Activated CD8-positive, alpha-beta memory T cell treated with anti-CD3 and anti-CD28 coated beads, Interleukin-2, amount 10 ng/mL, durations not matched to agents 7 days and 5 days (primary cell): ENCODE measurements at regions not wholly inside any gene's neighbourhood (a gene's known extent, or its start where the extent isn't known, plus 50 kb on each side); places are given as distances from the start of the nearest gene placed in this dataset.

Source experiments
- ATAC-seq: fragments of 150-1000 bp; cut with Tn5 transposase; one replicate; pipeline ENCODE4 v1.10.0; 2021; ENCODE audit warnings: moderate library complexity
- CTCF ChIA-PET: fragments of 350-600 bp; sonication (Branson Sonifier 250); formaldehyde crosslinking; loops from one replicate; lab custom pipeline; 2021; ENCODE audit warnings: antibody characterized with exemption; lab: Charles Lee
- DNase-seq: peaks from one replicate; pipeline ENCODE4 v3.0.0-alpha.2; 2020
- H3K27ac Mint-ChIP-seq: one replicate; pipeline ENCODE4 v1.8.0; 2021; ENCODE audit warnings: mild to moderate bottlenecking, mixed read lengths
- H3K27me3 Mint-ChIP-seq: one replicate; pipeline ENCODE4 v1.8.0; 2021; ENCODE audit warnings: mixed read lengths
- H3K36me3 Mint-ChIP-seq: one replicate; pipeline ENCODE4 v1.8.0; 2021; ENCODE audit warnings: mild to moderate bottlenecking, mixed read lengths
- H3K4me1 Mint-ChIP-seq: one replicate; pipeline ENCODE4 v1.8.0; 2021; ENCODE audit warnings: mixed read lengths
- H3K4me3 Mint-ChIP-seq: one replicate; pipeline ENCODE4 v1.8.0; 2021; ENCODE audit warnings: mild to moderate bottlenecking, moderate library complexity, mixed read lengths
- H3K9me3 Mint-ChIP-seq: one replicate; pipeline ENCODE4 v1.8.0; 2022; ENCODE audit warnings: low read depth, mixed read lengths

DNA sequence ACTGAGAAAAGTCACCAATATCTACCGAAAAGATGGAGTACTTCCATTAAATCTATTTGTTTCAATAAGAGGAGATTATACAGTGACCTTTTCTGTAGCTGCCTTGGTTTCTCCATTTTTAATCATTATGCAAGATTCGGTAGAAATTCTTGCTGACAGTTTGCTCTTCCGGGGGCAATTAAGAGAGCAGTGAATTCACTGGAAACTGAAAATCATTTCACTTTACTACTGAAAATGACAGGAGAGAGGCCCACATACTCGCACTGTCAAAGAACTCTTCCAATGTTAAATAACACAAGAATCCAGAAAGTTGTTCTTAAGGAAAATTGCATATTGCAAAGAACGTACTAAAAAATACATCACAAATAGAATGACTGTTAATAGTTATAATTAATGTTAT, 699.3 kb downstream of the CBLN2 start:
- ATAC-seq, result no peak
- no peak for DNase-seq
- H3K27ac Mint-ChIP-seq, result no peak overlapping the region
- no peak overlapping the region for H3K4me3 Mint-ChIP-seq
- H3K36me3 Mint-ChIP-seq, result no peaks in the 10 kb centered on the region
- H3K27me3 Mint-ChIP-seq, result no peaks in the 10 kb centered on the region
- H3K9me3 Mint-ChIP-seq, result peaks cover 16% of the 10 kb centered on the region
- no peaks in the 10 kb centered on the region for H3K4me1 Mint-ChIP-seq
- CTCF ChIA-PET, result no interaction called here

DNA sequence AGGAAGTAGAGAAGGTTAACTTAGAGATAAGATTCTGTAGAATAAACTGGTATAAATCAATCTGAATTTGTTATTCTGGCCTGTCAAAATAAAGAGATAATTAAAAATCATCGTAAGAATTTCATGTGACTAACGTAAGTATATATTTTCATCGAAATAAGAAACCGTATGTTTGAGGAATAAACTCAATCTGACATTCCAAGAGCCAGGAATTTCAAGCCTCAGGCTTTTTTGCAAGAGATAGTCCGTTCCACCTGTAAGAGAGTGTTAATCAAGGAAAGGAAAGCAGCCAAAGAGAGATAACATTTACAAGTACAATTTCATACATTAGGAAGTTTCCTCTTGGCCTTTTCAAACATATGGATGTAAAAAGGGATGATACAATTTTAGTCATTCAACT, 701.5 kb downstream of the CBLN2 start:
- no peak for ATAC-seq
- H3K27me3 Mint-ChIP-seq, result no peaks in the 10 kb centered on the region
- H3K4me3 Mint-ChIP-seq, result no peak overlapping the region
- peaks cover 6% of the 10 kb centered on the region for H3K9me3 Mint-ChIP-seq
- H3K36me3 Mint-ChIP-seq, result no peaks in the 10 kb centered on the region
- CTCF ChIA-PET, result no interaction called here
- no peak for DNase-seq
- H3K27ac Mint-ChIP-seq, result no peak overlapping the region
- no peaks in the 10 kb centered on the region for H3K4me1 Mint-ChIP-seq

DNA sequence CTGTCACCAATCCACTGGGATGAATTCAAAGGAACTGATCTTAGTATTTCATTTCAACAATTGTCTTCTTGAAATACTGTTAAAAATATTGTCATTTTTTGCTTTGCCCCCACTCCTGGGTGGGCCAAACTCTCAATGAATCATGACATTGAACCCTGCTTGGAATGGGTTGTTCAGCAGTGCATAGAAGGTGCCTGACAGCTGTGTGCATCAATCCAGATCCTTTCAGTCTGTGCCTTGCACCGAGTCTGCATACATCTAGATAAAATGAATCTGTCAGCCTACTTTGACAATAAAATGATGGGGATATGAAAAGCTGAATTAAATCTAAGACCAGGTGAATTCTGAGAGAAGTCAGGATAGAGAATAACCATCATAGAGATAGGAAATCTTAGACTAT, 706.6 kb downstream of the CBLN2 start:
- Mint-ChIP-seq H3K27ac (no peak overlapping the region), H3K27me3 (no peaks in the 10 kb centered on the region), H3K36me3 (peaks cover 2% of the 10 kb centered on the region), H3K9me3 (peaks cover 16% of the 10 kb centered on the region), H3K4me3 (no peak overlapping the region), H3K4me1 (no peaks in the 10 kb centered on the region)
- no peak for ATAC-seq
- CTCF ChIA-PET, result no interaction called here
- DNase-seq, result no peak

DNA sequence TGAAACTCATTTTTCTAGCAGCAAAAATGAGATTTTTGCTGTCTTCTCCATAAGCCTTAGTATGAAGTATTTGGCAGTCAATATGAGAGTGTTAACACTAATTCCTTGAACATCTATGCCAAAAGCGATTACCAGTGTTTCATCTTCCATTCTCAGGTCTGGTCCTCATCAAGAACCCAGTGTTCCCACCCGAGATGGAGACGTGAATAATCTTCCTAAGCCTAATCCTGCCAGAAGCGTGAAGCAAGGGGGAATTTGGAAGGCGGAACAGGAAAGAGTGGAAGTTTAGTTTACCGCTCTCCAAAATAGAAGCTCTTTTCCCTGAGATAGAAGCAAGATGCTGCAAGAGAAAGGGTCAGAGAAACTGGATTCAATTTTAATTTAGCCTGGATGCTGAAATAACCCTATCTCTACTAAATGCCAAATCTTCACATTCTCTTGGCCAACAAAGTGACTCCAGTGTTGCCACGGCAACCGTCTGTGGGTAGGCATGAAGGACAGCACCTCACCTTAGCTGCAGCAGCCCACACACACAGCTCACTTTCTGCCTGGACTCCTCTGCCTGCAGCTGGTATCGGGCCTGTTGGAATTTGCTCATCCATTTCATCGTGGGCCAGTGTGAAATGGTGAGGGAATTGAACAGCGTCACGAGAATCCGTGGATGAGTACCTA, 711.1 kb downstream of the CBLN2 start:
- DNase-seq, result no peak
- no peaks in the 10 kb centered on the region for H3K4me1 Mint-ChIP-seq
- H3K4me3 Mint-ChIP-seq, result no peak overlapping the region
- H3K27ac Mint-ChIP-seq, result no peak overlapping the region
- no peaks in the 10 kb centered on the region for H3K27me3 Mint-ChIP-seq
- H3K9me3 Mint-ChIP-seq, result peaks cover 12% of the 10 kb centered on the region
- CTCF ChIA-PET, result no interaction called here
- no peak for ATAC-seq
- peaks cover 2% of the 10 kb centered on the region for H3K36me3 Mint-ChIP-seq

DNA sequence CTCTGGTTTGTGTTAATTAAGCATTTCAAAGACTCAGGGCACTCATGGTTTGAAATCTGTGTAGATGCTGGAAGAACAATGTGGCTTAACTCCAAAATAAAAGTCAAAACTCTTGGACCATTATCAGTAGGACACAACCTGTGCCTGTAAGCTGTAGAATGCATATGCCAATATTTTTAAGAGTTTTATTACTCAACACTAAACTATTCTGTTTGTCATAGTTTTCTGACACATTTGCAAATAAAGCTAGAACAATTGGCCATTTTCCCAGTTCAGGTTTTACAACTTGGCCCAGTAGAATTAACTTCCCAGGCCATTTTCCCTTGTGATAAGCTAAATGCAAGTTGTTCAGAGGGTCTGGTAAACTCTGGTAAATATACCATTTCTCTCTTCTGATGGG, 713.1 kb downstream of the CBLN2 start:
- H3K9me3 Mint-ChIP-seq, result peaks cover 10% of the 10 kb centered on the region
- no peak for ATAC-seq
- H3K4me3 Mint-ChIP-seq, result no peak overlapping the region
- H3K36me3 Mint-ChIP-seq, result peaks cover 2% of the 10 kb centered on the region
- no peaks in the 10 kb centered on the region for H3K27me3 Mint-ChIP-seq
- H3K27ac Mint-ChIP-seq, result no peak overlapping the region
- no peak for DNase-seq
- CTCF ChIA-PET, result no interaction called here
- no peaks in the 10 kb centered on the region for H3K4me1 Mint-ChIP-seq

DNA sequence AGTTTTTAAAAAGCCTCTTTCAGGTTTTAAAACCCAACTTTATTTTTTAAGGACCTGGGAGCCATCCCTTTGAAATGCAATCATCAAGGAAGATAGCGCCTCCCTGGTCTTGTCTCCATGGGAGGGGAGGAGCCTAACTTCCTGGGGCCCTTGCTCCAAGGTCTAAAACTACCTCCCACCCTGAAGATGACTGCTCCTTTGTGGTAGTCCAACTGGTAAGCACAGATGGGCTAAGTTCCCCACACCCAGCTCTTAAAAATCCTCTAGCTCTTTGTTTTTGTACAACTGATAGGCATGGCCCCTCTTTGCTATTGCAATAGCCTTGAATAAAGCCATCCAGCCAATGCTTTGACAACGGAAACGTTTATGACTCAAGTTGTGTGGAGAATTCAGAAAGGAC, 716.8 kb downstream of the CBLN2 start:
- DNase-seq, result no peak
- Mint-ChIP-seq H3K4me1 (no peaks in the 10 kb centered on the region), H3K27ac (no peak overlapping the region), H3K36me3 (no peaks in the 10 kb centered on the region), H3K27me3 (no peaks in the 10 kb centered on the region), H3K4me3 (no peak overlapping the region), H3K9me3 (peaks cover 9% of the 10 kb centered on the region)
- no peak for ATAC-seq
- CTCF ChIA-PET, result no interaction called here

DNA sequence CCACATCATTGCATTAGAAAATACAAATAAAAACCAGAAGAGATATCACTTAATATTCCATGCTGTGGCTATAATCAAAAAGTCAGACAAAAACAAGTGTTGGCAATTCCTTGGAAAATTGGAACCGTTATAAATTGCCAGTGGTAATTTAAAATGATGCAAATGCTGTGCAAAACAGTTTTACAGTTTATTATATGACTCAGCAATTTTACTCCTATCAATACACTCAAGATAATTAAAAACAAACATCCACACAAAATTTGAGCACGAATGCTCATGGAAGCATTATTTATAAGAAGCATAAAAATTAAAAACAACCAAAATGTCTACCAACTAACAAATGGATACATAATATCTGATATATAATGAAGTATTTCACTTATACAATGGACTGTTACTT, 728.8 kb downstream of the CBLN2 start:
- no peaks in the 10 kb centered on the region for H3K36me3 Mint-ChIP-seq
- CTCF ChIA-PET, result no interaction called here
- H3K4me1 Mint-ChIP-seq, result no peaks in the 10 kb centered on the region
- H3K27ac Mint-ChIP-seq, result no peak overlapping the region
- ATAC-seq (no peak), DNase-seq (no peak)
- no peak overlapping the region for H3K4me3 Mint-ChIP-seq
- H3K27me3 Mint-ChIP-seq, result no peaks in the 10 kb centered on the region
- H3K9me3 Mint-ChIP-seq, result peaks cover 5% of the 10 kb centered on the region

DNA sequence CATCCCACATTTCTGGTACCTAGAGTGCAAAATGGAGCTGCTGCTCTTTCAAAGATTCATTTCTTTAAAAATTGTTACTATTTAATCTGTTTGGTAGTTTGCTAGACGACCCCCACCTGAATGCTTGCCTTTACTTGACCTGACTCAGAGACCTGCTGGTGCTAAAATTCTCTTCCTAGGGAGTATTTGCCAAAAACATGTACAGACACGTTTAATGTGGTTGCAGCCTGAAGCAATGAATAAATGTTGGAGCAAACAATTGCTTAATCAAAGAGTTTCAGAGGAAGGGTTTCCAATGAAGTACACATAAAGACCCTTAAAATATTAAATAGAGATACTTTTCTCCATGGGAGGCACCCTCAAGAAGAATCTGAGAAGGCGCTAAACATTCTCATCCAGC, 734.4 kb downstream of the CBLN2 start:
- Mint-ChIP-seq H3K9me3 (peaks cover 9% of the 10 kb centered on the region), H3K27ac (no peak overlapping the region), H3K27me3 (no peaks in the 10 kb centered on the region), H3K4me1 (no peaks in the 10 kb centered on the region), H3K4me3 (no peak overlapping the region), H3K36me3 (no peaks in the 10 kb centered on the region)
- DNase-seq, result no peak
- no peak for ATAC-seq
- CTCF ChIA-PET, result no interaction called here

DNA sequence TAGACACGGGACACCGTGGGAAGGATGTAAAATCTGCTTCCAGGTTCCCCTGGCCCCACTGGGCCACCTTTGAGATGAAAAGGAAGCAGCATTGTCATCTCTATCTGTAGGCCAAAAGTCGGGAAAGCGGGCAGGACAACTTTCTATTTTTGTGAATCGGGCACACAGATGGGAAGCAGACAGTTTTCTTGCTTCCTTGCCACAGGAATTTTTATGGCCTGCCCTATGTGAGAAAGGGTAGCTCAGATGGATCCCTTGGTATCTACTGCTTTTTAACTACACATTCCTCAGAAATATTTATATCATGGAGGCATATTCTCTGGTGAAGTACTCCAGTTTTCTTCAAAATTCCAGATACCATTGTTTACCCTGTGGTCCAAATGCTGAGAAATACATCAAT, 735.5 kb downstream of the CBLN2 start:
- H3K36me3 Mint-ChIP-seq, result no peaks in the 10 kb centered on the region
- H3K27ac Mint-ChIP-seq, result no peak overlapping the region
- no peaks in the 10 kb centered on the region for H3K27me3 Mint-ChIP-seq
- ATAC-seq (no peak), DNase-seq (no peak)
- no peaks in the 10 kb centered on the region for H3K4me1 Mint-ChIP-seq
- peaks cover 14% of the 10 kb centered on the region for H3K9me3 Mint-ChIP-seq
- H3K4me3 Mint-ChIP-seq, result no peak overlapping the region
- CTCF ChIA-PET, result no interaction called here

DNA sequence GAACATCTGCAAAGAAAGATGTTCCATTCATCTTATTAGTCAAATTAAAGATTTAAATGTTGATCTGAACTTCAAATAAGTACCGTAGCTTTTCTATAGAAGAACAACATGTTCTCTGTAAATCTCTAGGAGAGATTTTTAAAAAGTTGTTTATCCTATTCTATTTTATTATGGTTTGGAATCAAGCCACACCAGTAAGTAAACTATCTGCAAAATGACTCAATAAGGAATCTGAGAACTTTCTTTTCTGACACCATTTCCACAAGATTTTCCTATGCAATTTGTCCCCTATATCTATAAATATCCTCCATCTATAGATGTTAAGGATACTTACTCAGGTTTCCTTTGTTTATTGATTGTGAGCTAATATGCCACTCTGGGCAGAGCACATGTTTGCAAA, 736.6 kb downstream of the CBLN2 start:
- Mint-ChIP-seq H3K27ac (no peak overlapping the region), H3K4me1 (no peaks in the 10 kb centered on the region), H3K27me3 (no peaks in the 10 kb centered on the region), H3K9me3 (peaks cover 12% of the 10 kb centered on the region), H3K36me3 (no peaks in the 10 kb centered on the region), H3K4me3 (no peak overlapping the region)
- CTCF ChIA-PET, result no interaction called here
- DNase-seq (no peak), ATAC-seq (no peak)

DNA sequence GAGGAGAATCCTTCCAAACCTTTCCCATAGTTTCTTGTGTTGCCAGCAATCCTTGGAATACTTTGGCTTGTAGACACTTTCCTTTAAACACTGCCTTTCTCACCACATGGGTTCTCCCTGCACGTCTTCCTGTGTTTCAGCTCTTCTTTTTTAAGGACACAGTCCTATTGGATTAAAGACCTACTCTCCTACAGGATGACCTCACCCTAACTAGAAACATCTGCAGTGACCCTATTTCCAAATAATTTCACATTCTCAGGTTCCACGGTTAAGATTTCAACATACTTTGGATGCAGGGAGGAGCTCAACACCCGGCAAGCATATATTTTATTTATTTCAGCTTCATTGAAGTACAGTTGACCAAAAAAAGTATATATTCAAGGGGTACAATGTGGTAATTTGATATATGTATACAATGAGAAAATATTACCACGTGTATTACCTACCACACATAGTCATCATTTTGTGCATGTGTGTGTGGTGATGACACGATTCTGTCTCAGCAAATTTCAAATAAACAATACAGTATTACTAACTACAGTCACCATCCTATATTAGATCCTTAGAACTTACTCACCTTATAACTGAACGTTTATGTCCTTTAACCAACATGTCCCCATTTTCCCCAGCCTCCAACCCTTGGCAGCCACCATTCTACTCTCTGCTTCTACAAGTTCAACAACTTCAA, 745.0 kb downstream of the CBLN2 start:
- H3K4me1 Mint-ChIP-seq, result no peaks in the 10 kb centered on the region
- ATAC-seq (no peak), DNase-seq (no peak)
- H3K27ac Mint-ChIP-seq, result no peak overlapping the region
- peaks cover 13% of the 10 kb centered on the region for H3K9me3 Mint-ChIP-seq
- CTCF ChIA-PET, result no interaction called here
- no peaks in the 10 kb centered on the region for H3K27me3 Mint-ChIP-seq
- no peaks in the 10 kb centered on the region for H3K36me3 Mint-ChIP-seq
- no peak overlapping the region for H3K4me3 Mint-ChIP-seq

DNA sequence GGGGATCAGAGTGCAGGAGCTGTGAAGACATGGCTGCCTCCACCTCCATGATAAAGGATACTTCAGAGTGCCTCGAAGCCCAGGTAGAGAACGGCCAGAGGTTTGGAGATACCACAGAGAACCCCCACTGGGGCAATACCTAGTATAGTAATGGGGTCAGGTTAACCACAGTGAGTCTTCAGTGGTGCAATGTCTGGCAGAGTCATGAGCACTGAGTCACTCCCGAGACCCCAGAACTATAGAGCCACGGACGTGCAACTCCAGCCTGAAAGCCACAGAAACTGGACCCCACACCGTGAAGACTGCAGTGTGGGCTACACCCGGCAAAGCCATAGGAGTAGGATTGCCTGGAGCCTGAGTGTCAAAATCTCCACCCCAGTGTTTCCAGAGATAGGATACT, 746.6 kb downstream of the CBLN2 start:
- no peaks in the 10 kb centered on the region for H3K4me1 Mint-ChIP-seq
- no peak overlapping the region for H3K4me3 Mint-ChIP-seq
- H3K27ac Mint-ChIP-seq, result no peak overlapping the region
- CTCF ChIA-PET, result no interaction called here
- ATAC-seq, result no peak
- H3K9me3 Mint-ChIP-seq, result peaks cover 9% of the 10 kb centered on the region
- H3K36me3 Mint-ChIP-seq, result no peaks in the 10 kb centered on the region
- no peaks in the 10 kb centered on the region for H3K27me3 Mint-ChIP-seq
- DNase-seq, result no peak

DNA sequence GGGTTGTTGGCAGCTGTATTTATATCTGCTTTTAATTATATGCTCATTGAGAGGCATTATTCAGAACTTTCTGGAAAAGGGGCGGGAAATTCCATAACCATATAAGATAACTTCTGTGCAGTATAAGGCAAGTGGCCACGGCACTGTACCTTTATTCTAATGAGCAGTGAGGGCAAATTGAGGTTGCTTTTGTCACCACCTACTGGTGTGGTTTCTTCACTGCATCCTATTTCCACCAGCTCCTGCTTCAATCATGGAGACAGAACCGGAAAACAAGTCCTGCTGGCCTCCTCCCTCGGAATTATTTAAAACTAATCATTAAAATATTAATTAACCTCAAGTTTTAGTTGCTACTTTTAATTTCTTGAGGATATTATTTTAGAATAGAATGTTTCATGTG, 759.4 kb downstream of the CBLN2 start:
- H3K9me3 Mint-ChIP-seq, result no peaks in the 10 kb centered on the region
- no peak overlapping the region for H3K4me3 Mint-ChIP-seq
- no peaks in the 10 kb centered on the region for H3K36me3 Mint-ChIP-seq
- no peak overlapping the region for H3K27ac Mint-ChIP-seq
- DNase-seq (no peak), ATAC-seq (no peak)
- H3K27me3 Mint-ChIP-seq, result no peaks in the 10 kb centered on the region
- CTCF ChIA-PET, result no interaction called here
- H3K4me1 Mint-ChIP-seq, result no peaks in the 10 kb centered on the region

DNA sequence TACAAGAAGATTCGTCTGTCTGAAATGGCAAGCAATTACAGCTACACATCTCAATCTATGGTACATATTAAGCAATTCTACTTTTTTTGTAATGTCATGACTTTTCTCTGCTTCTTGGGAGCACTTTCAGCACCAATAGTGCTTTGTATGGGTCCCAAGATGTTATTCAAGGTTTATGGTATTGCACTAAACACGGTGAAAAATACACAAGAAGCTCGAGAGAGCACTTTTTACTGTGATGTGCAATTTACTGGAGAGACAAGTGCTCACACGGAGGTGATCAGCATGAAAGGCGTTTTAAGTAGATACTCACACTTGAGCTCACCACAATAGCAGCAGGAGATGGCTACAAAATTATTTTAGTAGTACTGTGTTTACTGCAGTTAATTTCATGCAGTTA, 783.6 kb downstream of the CBLN2 start:
- no peak for DNase-seq
- Mint-ChIP-seq H3K27ac (no peak overlapping the region), H3K36me3 (no peaks in the 10 kb centered on the region), H3K27me3 (no peaks in the 10 kb centered on the region), H3K9me3 (peaks cover 6% of the 10 kb centered on the region), H3K4me3 (no peak overlapping the region), H3K4me1 (no peaks in the 10 kb centered on the region)
- CTCF ChIA-PET, result no interaction called here
- no peak for ATAC-seq
